Endodermal cell (in vitro differentiated cells): ENCODE measurements at regions not wholly inside any gene's neighbourhood (a gene's known extent, or its start where the extent isn't known, plus 50 kb on each side); places are given as distances from the start of the nearest gene placed in this dataset.

Source experiments
- DNase-seq: peaks from one replicate; pipeline ENCODE4 v3.0.0-alpha.2; 2017
- H3K27ac ChIP-seq: 2 replicates; pipeline ENCODE4 v1.5.1; 2013; ENCODE audit warnings: mild to moderate bottlenecking, low read depth, low read length, moderate library complexity
- H3K27me3 ChIP-seq: 2 replicates; pipeline ENCODE4 v1.6.1; 2013; ENCODE audit warnings: mild to moderate bottlenecking, low read length, moderate library complexity; ENCODE audit not compliant: insufficient read depth, control insufficient read depth, poor library complexity, severe bottlenecking
- H3K36me3 ChIP-seq: 2 replicates; pipeline ENCODE4 v1.7.0; 2013; ENCODE audit warnings: mild to moderate bottlenecking, low read length, moderate library complexity; ENCODE audit not compliant: control insufficient read depth, insufficient read depth
- H3K4me1 ChIP-seq: one replicate; pipeline ENCODE4 v1.7.0; 2013; ENCODE audit warnings: low read length; ENCODE audit not compliant: control insufficient read depth, insufficient read depth
- H3K4me3 ChIP-seq: 2 replicates; pipeline ENCODE4 v1.5.1; 2013; ENCODE audit warnings: mild to moderate bottlenecking, low read length, moderate library complexity
- H3K9ac ChIP-seq: 2 replicates; pipeline ENCODE4 v1.6.1; 2013; ENCODE audit warnings: mild to moderate bottlenecking, low read length, moderate library complexity; ENCODE audit not compliant: poor library complexity, severe bottlenecking; ENCODE audit errors: extremely low read depth
- H3K9me3 ChIP-seq: 2 replicates; pipeline ENCODE4 v1.6.1; 2013; ENCODE audit warnings: mild to moderate bottlenecking, low read length, moderate library complexity; ENCODE audit not compliant: control insufficient read depth
- H3K27ac Mint-ChIP-seq: 2 replicates; pipeline ENCODE4 v1.8.0; 2020; ENCODE audit warnings: mixed read lengths
- H3K27me3 Mint-ChIP-seq: 2 replicates; pipeline ENCODE4 v1.8.0; 2021; ENCODE audit warnings: mild to moderate bottlenecking, mixed read lengths; ENCODE audit not compliant: insufficient read depth
- H3K36me3 Mint-ChIP-seq: 2 replicates; pipeline ENCODE4 v1.8.0; 2020; ENCODE audit warnings: low read depth, mixed read lengths
- H3K4me1 Mint-ChIP-seq: 2 replicates; pipeline ENCODE4 v1.8.0; 2020; ENCODE audit warnings: mixed read lengths
- H3K4me3 Mint-ChIP-seq: 2 replicates; pipeline ENCODE4 v1.8.0; 2020; ENCODE audit warnings: mild to moderate bottlenecking, moderate library complexity, mixed read lengths
- H3K9me3 Mint-ChIP-seq: 2 replicates; pipeline ENCODE4 v1.8.0; 2020; ENCODE audit warnings: mild to moderate bottlenecking, mixed read lengths
- CTCF ChIP-seq: fragments of 200-600 bp; sonication (generic); conservative IDR thresholded peaks from 2 replicates; pipeline ENCODE4 v1.5.0; 2021; ENCODE audit warnings: antibody characterized with exemption, mild to moderate bottlenecking
- WGBS, 2 experiments: methylation state at CpG; one replicate each; pipeline versions ENCODE4 v1.1.5 to v1.1.7; 2013; ENCODE audit warnings: missing lambda C conversion rate in 2 of 2, mixed read lengths in 1 of 2; ENCODE audit not compliant: insufficient coverage in 1 of 2, insufficient read length in 1 of 2; 5-methylcytosine and 5-hydroxymethylcytosine counted together

- Histone ChIP-seq H3K36me3 (no peaks in the 10 kb centered on the region), H3K9ac (no peak overlapping the region), H3K9me3 (no peaks in the 10 kb centered on the region), H3K27ac (no peak overlapping the region), H3K4me1 (no peaks in the 10 kb centered on the region), H3K4me3 (no peak overlapping the region), H3K27me3 (no peaks in the 10 kb centered on the region)
- DNase-seq = no peak
- 71 to 91% methylated on average over 1 to 4 of the region's 5 CpGs for WGBS, 2 experiments
- Mint-ChIP-seq H3K9me3 (no peaks in the 10 kb centered on the region), H3K36me3 (no peaks in the 10 kb centered on the region), H3K4me1 (peaks cover 2% of the 10 kb centered on the region), H3K27me3 (no peaks in the 10 kb centered on the region), H3K27ac (no peak overlapping the region), H3K4me3 (no peak overlapping the region)
- no peak for TF ChIP-seq CTCF
Measured at GRCh38 chr15:39235084-39235795, 345.6 kb upstream of the THBS1 start.

- H3K36me3 Mint-ChIP-seq = no peaks in the 10 kb centered on the region
- H3K27me3 Mint-ChIP-seq = no peaks in the 10 kb centered on the region
- H3K9ac ChIP-seq = no peak overlapping the region
- peak; percentile 50 for TF ChIP-seq CTCF
- H3K4me3 ChIP-seq = no peak overlapping the region
- no peaks in the 10 kb centered on the region for H3K4me1 ChIP-seq
- no peaks in the 10 kb centered on the region for H3K36me3 ChIP-seq
- no peaks in the 10 kb centered on the region for H3K27me3 ChIP-seq
- H3K27ac Mint-ChIP-seq = no peak overlapping the region
- H3K27ac ChIP-seq = no peak overlapping the region
- H3K4me3 Mint-ChIP-seq = no peak overlapping the region
- DNase-seq = no peak
- H3K9me3 ChIP-seq = no peaks in the 10 kb centered on the region
- no peaks in the 10 kb centered on the region for H3K9me3 Mint-ChIP-seq
- peaks cover 2% of the 10 kb centered on the region for H3K4me1 Mint-ChIP-seq
Measured at GRCh38 chr15:39236375-39236774, 344.5 kb upstream of the THBS1 start.

- Mint-ChIP-seq H3K27me3 (no peaks in the 10 kb centered on the region), H3K36me3 (no peaks in the 10 kb centered on the region), H3K9me3 (no peaks in the 10 kb centered on the region), H3K4me3 (no peak overlapping the region), H3K27ac (no peak overlapping the region), H3K4me1 (peaks cover 2% of the 10 kb centered on the region)
- H3K27ac ChIP-seq = no peak overlapping the region
- no peaks in the 10 kb centered on the region for H3K36me3 ChIP-seq
- 81 to 91% methylated on average over 6 of the region's 6 CpGs for WGBS, 2 experiments
- H3K27me3 ChIP-seq = no peaks in the 10 kb centered on the region
- DNase-seq = no peak
- H3K4me3 ChIP-seq = no peak overlapping the region
- no peak overlapping the region for H3K9ac ChIP-seq
- H3K9me3 ChIP-seq = no peaks in the 10 kb centered on the region
- TF ChIP-seq CTCF = no peak
- H3K4me1 ChIP-seq = no peaks in the 10 kb centered on the region
Measured at GRCh38 chr15:39238443-39238842, 342.4 kb upstream of the THBS1 start.
